Mesothelial cell of epicardium (in vitro differentiated cells): ENCODE measurements at regions not wholly inside any gene's neighbourhood (a gene's known extent, or its start where the extent isn't known, plus 50 kb on each side); places are given as distances from the start of the nearest gene placed in this dataset.
"Not testable (repeated sequence)": the region's sequence is repeated elsewhere in the genome, so short reads cannot be mapped to it uniquely, and the experiment has no call there.

ENCODE experiments used
- DNase-seq, 2 experiments: peaks; one replicate each; pipeline ENCODE4 v3.0.0; 2021; ENCODE audit warnings: low spot score in 2 of 2; ENCODE audit not compliant: unreplicated experiment in 2 of 2
- H3K27ac Mint-ChIP-seq: 2 replicates; pipeline ENCODE4 v1.8.0; 2021; ENCODE audit warnings: mixed read lengths
- H3K27me3 Mint-ChIP-seq: 2 replicates; pipeline ENCODE4 v1.8.0; 2021; ENCODE audit warnings: low read depth, mixed read lengths
- H3K36me3 Mint-ChIP-seq: 2 replicates; pipeline ENCODE4 v1.8.0; 2021; ENCODE audit warnings: mixed read lengths
- H3K4me1 Mint-ChIP-seq: 2 replicates; pipeline ENCODE4 v1.8.0; 2021; ENCODE audit warnings: mixed read lengths
- H3K4me3 Mint-ChIP-seq: 2 replicates; pipeline ENCODE4 v1.8.0; 2021; ENCODE audit warnings: mild to moderate bottlenecking, moderate library complexity, mixed read lengths
- H3K9me3 Mint-ChIP-seq: 2 replicates; pipeline ENCODE4 v1.8.0; 2021; ENCODE audit warnings: mixed read lengths
- TF ChIP-seq, protein P1 (sequence below): fragments of 200-600 bp; sonication (generic); IDR thresholded peaks from one replicate; pipeline ENCODE4 v1.5.0; 2021; ENCODE audit warnings: antibody characterized with exemption; ENCODE audit not compliant: unreplicated experiment

GRCh38 chr1:173364827-173365226 lies 112.3 kb upstream of the PRDX6 start:
- no peak overlapping the region for H3K27ac Mint-ChIP-seq
- DNase-seq, result no peak
- H3K36me3 Mint-ChIP-seq, result no peaks in the 10 kb centered on the region
- TF ChIP-seq, protein P1, sequence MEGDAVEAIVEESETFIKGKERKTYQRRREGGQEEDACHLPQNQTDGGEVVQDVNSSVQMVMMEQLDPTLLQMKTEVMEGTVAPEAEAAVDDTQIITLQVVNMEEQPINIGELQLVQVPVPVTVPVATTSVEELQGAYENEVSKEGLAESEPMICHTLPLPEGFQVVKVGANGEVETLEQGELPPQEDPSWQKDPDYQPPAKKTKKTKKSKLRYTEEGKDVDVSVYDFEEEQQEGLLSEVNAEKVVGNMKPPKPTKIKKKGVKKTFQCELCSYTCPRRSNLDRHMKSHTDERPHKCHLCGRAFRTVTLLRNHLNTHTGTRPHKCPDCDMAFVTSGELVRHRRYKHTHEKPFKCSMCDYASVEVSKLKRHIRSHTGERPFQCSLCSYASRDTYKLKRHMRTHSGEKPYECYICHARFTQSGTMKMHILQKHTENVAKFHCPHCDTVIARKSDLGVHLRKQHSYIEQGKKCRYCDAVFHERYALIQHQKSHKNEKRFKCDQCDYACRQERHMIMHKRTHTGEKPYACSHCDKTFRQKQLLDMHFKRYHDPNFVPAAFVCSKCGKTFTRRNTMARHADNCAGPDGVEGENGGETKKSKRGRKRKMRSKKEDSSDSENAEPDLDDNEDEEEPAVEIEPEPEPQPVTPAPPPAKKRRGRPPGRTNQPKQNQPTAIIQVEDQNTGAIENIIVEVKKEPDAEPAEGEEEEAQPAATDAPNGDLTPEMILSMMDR, result no peak
- no peaks in the 10 kb centered on the region for H3K27me3 Mint-ChIP-seq
- no peak overlapping the region for H3K4me3 Mint-ChIP-seq
- peaks cover 8% of the 10 kb centered on the region for H3K9me3 Mint-ChIP-seq
- peaks cover 15% of the 10 kb centered on the region for H3K4me1 Mint-ChIP-seq

- Mint-ChIP-seq H3K27ac (no peak overlapping the region), H3K4me3 (no peak overlapping the region), H3K27me3 (no peaks in the 10 kb centered on the region), H3K9me3 (peaks cover 8% of the 10 kb centered on the region), H3K36me3 (no peaks in the 10 kb centered on the region), H3K4me1 (peaks cover 14% of the 10 kb centered on the region)
- TF ChIP-seq, protein P1, result no peak
- no peak for DNase-seq
Measured at GRCh38 chr1:173365341-173365740, 111.8 kb upstream of the PRDX6 start.

- Mint-ChIP-seq H3K27ac (no peak overlapping the region), H3K4me1 (peaks cover 12% of the 10 kb centered on the region), H3K9me3 (peaks cover 8% of the 10 kb centered on the region), H3K4me3 (no peak overlapping the region), H3K27me3 (no peaks in the 10 kb centered on the region), H3K36me3 (no peaks in the 10 kb centered on the region)
- no peak for DNase-seq
- TF ChIP-seq, protein P1, result no peak
Measured at GRCh38 chr1:173367136-173367535, 110.0 kb upstream of the PRDX6 start.

- not testable (repeated sequence) for H3K36me3 Mint-ChIP-seq, DNase-seq, H3K27me3 Mint-ChIP-seq, H3K27ac Mint-ChIP-seq, H3K4me3 Mint-ChIP-seq, H3K4me1 Mint-ChIP-seq
- H3K9me3 Mint-ChIP-seq, result peaks cover 28% of the 10 kb centered on the region
Measured at GRCh38 chr1:173370586-173370985, 106.5 kb upstream of the PRDX6 start.

DNA sequence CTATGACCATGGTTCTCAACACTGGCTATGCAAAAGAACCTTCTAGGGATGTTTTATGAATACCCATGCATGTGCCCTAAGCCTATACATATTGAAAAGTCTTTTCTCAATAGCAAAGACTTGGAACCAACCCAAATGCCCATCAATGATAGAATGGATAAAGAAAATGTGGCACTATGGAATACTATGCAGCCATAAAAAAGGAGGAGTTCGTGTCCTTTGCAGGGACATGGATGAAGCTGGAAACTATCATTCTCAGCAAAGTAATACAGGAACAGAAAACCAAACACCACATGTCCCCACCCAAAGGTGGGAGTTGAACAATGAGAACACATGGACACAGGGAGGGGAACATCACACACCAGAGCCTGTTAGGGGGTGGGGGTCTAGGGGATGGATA lies 101.1 kb upstream of the PRDX6 start:
- not testable (repeated sequence) for DNase-seq

DNA sequence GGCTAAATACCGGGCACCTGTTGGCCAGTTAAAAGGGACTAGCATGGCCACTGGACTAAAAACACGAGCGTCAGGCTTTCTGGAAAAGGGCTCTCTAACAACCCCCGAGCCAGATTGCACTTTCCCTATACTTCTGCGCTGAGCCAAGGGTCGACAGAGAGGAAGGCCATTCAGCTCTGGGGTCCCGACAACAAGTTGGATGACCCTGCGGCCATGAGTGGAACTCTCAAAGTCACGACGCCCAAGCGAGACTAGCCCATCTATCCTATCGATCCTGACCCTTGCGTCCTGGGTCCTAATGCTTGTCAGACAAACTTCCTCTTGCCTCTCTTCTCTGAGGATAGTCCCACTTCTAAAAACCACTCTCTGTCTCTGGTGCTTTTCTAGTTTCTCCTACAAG lies 99.9 kb upstream of the PRDX6 start:
- no peaks in the 10 kb centered on the region for H3K27me3 Mint-ChIP-seq
- H3K4me3 Mint-ChIP-seq, result no peak overlapping the region
- peaks cover 9% of the 10 kb centered on the region for H3K36me3 Mint-ChIP-seq
- no peak overlapping the region for H3K27ac Mint-ChIP-seq
- TF ChIP-seq, protein P1, result no peak
- peaks cover 48% of the 10 kb centered on the region for H3K9me3 Mint-ChIP-seq
- H3K4me1 Mint-ChIP-seq, result peaks cover 7% of the 10 kb centered on the region
- DNase-seq, result no peak

More for the DNA sequence above, 101.1 kb upstream of the PRDX6 start:
- not testable (repeated sequence) for H3K36me3 Mint-ChIP-seq, H3K27me3 Mint-ChIP-seq, H3K4me1 Mint-ChIP-seq, H3K27ac Mint-ChIP-seq, H3K4me3 Mint-ChIP-seq
- peaks cover 48% of the 10 kb centered on the region for H3K9me3 Mint-ChIP-seq

DNA sequence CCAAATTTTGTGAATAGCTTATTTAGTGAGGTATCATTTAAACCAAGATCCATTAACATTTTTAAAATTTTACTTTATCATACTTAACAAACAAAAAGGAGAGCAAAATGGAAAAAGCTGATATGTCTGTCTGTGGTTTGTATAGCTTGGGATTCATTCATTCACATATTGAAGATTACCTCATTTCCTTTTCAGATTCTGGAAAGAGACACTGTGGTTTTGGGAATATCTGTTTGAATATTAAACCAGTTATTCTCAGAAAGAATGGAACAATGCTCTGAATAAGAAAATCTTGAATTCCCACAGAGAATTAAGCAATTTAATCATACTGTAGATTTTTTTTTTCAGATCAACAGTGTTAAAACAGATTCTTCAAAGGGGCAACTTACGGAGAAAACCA lies 93.8 kb upstream of the PRDX6 start:
- H3K36me3 Mint-ChIP-seq, result no peaks in the 10 kb centered on the region
- no peak for DNase-seq
- no peaks in the 10 kb centered on the region for H3K27me3 Mint-ChIP-seq
- peaks cover 5% of the 10 kb centered on the region for H3K9me3 Mint-ChIP-seq
- H3K27ac Mint-ChIP-seq, result no peak overlapping the region
- TF ChIP-seq, protein P1, result no peak
- peaks cover 7% of the 10 kb centered on the region for H3K4me1 Mint-ChIP-seq
- H3K4me3 Mint-ChIP-seq, result no peak overlapping the region
